CD4-positive, alpha-beta T cell (primary cell): ENCODE measurements at regions not wholly inside any gene's neighbourhood (a gene's known extent, or its start where the extent isn't known, plus 50 kb on each side); places are given as distances from the start of the nearest gene placed in this dataset.

Experiments
- ATAC-seq: fragments of 200-7000 bp; cut with Tn5 transposase; one replicate; pipeline ENCODE4 v1.10.0; 2022; ENCODE audit warnings: mild to moderate bottlenecking; ENCODE audit not compliant: poor library complexity
- CTCF ChIA-PET: fragments of 350-600 bp; sonication (Branson Sonifier 250); formaldehyde crosslinking; loops from one replicate; lab custom pipeline; 2021; ENCODE audit warnings: antibody characterized with exemption, inconsistent platforms; lab: Charles Lee
- POLR2A ChIA-PET: fragments of 350-600 bp; sonication (Branson Sonifier 250); formaldehyde crosslinking; loops from one replicate; lab custom pipeline; 2021; ENCODE audit warnings: antibody characterized with exemption, inconsistent platforms; lab: Charles Lee
- DNase-seq, 14 experiments: peaks; one replicate each; pipeline ENCODE4 v3.0.0-alpha.2; 2013 to 2020; ENCODE audit warnings: mixed read lengths in 2 of 14
- H3K27ac ChIP-seq, 2 donors: one replicate each; pipeline versions ENCODE4 v1.5.1 to v1.7.0; 2013; ENCODE audit warnings: low read length in 2 of 2, low read depth in 1 of 2, mild to moderate bottlenecking in 1 of 2
- H3K27me3 ChIP-seq, 2 experiments: 1 replicate in 1 of 2; 2 replicates in 1 of 2; pipeline versions ENCODE4 v1.6.1 to v1.7.0; 2013; ENCODE audit warnings: low read length in 2 of 2, control low read depth in 1 of 2, mild to moderate bottlenecking in 1 of 2, moderate library complexity in 1 of 2; ENCODE audit not compliant: insufficient read depth in 2 of 2, control insufficient read depth in 1 of 2
- H3K36me3 ChIP-seq: one replicate; pipeline ENCODE4 v1.6.1; 2013; ENCODE audit warnings: low read length, control low read depth; ENCODE audit not compliant: insufficient read depth
- H3K4me1 ChIP-seq: one replicate; pipeline ENCODE4 v1.6.1; 2013; ENCODE audit warnings: low read length, control low read depth; ENCODE audit not compliant: insufficient read depth
- H3K4me3 ChIP-seq: one replicate; pipeline ENCODE4 v1.5.1; 2013; ENCODE audit warnings: mild to moderate bottlenecking, low read length, moderate library complexity
- H3K9me3 ChIP-seq, 2 experiments: 1 replicate in 1 of 2; 2 replicates in 1 of 2; pipeline versions ENCODE4 v1.6.1 to v1.7.0; 2013; ENCODE audit warnings: low read length in 2 of 2, mild to moderate bottlenecking in 2 of 2, control low read depth in 1 of 2, moderate library complexity in 1 of 2; ENCODE audit not compliant: control insufficient read depth in 1 of 2, insufficient read depth in 1 of 2
- H3K27ac Mint-ChIP-seq: one replicate; pipeline ENCODE4 v1.8.0; 2020; ENCODE audit warnings: mixed read lengths
- H3K27me3 Mint-ChIP-seq: one replicate; pipeline ENCODE4 v1.8.0; 2021; ENCODE audit warnings: mixed read lengths
- H3K36me3 Mint-ChIP-seq: one replicate; pipeline ENCODE4 v1.8.0; 2021; ENCODE audit warnings: low read depth, mixed read lengths
- H3K4me1 Mint-ChIP-seq: one replicate; pipeline ENCODE4 v1.8.0; 2021; ENCODE audit warnings: low read depth, mixed read lengths
- H3K4me3 Mint-ChIP-seq: one replicate; pipeline ENCODE4 v1.8.0; 2020; ENCODE audit warnings: mild to moderate bottlenecking, mixed read lengths
- H3K9me3 Mint-ChIP-seq: one replicate; pipeline ENCODE4 v1.8.0; 2020; ENCODE audit warnings: mixed read lengths
- CTCF ChIP-seq: fragments of 200-600 bp; IDR thresholded peaks from one replicate; pipeline ENCODE4 v1.8.0; 2022; ENCODE audit warnings: antibody characterized with exemption, mild to moderate bottlenecking
- intact Hi-C, 2 experiments: fragments of 100-400 bp; cut with DNase I in 1 of 2; cut with micrococcal nuclease in 1 of 2; formaldehyde crosslinking; loops; one replicate each; pipeline versions ENCODE4 v1.15.1 to v1.9.0; 2023 to 2025; cut with DNase I, micrococcal nuclease

GRCh38 chr3:56876916-56877315 lies 75.2 kb upstream of the ARHGEF3 start:
- ChIA-PET CTCF (no interaction called here), POLR2A (interaction anchor here (0.8 to 1.9 kb wide), 11 partner anchors 8 to 105 kb away, joined by 3 to 10 read pairs (median 4); no protein-coding TSS in a partner anchor)
- peaks cover 15% of the 10 kb centered on the region for H3K36me3 ChIP-seq
- peaks cover 34% of the 10 kb centered on the region for H3K36me3 Mint-ChIP-seq
- no peak overlapping the region for H3K4me3 Mint-ChIP-seq
- no peaks in the 10 kb centered on the region for H3K9me3 Mint-ChIP-seq
- H3K4me3 ChIP-seq: no peak overlapping the region
- intact Hi-C loops: loop anchor here in 1 of 2 experiments (5.0 kb wide), 1 partner anchor 40 kb away; no protein-coding TSS in a partner anchor
- H3K27ac Mint-ChIP-seq: peak overlapping the region; percentile 75
- no peak for TF ChIP-seq CTCF
- no peak for ATAC-seq
- H3K4me1 Mint-ChIP-seq: peaks cover 77% of the 10 kb centered on the region
- DNase-seq: no peak
- no peak overlapping the region for H3K27ac ChIP-seq
- H3K27me3 ChIP-seq: no peaks in the 10 kb centered on the region
- H3K27me3 Mint-ChIP-seq: no peaks in the 10 kb centered on the region
- H3K9me3 ChIP-seq: no peaks in the 10 kb centered on the region
- peaks cover 37% of the 10 kb centered on the region for H3K4me1 ChIP-seq

GRCh38 chr3:56874269-56874668 lies 72.5 kb upstream of the ARHGEF3 start:
- no peaks in the 10 kb centered on the region for H3K9me3 Mint-ChIP-seq
- peaks cover 37% of the 10 kb centered on the region for H3K4me1 ChIP-seq
- POLR2A ChIA-PET: interaction anchor here (0.6 kb wide), 1 partner anchor 105 kb away, joined by 3 read pairs; no protein-coding TSS in a partner anchor

GRCh38 chr3:56870436-56870835 lies 68.7 kb upstream of the ARHGEF3 start:
- Histone ChIP-seq H3K27ac (no peak overlapping the region), H3K36me3 (no peaks in the 10 kb centered on the region), H3K4me1 (peaks cover 14% of the 10 kb centered on the region), H3K9me3 (no peaks in the 10 kb centered on the region), H3K27me3 (no peaks in the 10 kb centered on the region), H3K4me3 (no peak overlapping the region)
- Mint-ChIP-seq H3K4me1 (peaks cover 60% of the 10 kb centered on the region), H3K9me3 (no peaks in the 10 kb centered on the region), H3K27me3 (no peaks in the 10 kb centered on the region), H3K4me3 (no peak overlapping the region), H3K27ac (no peak overlapping the region), H3K36me3 (no peaks in the 10 kb centered on the region)
- ATAC-seq (no peak), DNase-seq (no peak)
- POLR2A ChIA-PET: no interaction called here
- no peak for TF ChIP-seq CTCF
- CTCF ChIA-PET: no interaction called here
- intact Hi-C loops: no loop called here

More at GRCh38 chr3:56874269-56874668, 72.5 kb upstream of the ARHGEF3 start:
- H3K27ac ChIP-seq: no peak overlapping the region
- H3K36me3 Mint-ChIP-seq: peaks cover 7% of the 10 kb centered on the region
- intact Hi-C loops: no loop called here
- no peaks in the 10 kb centered on the region for H3K27me3 ChIP-seq
- H3K27me3 Mint-ChIP-seq: no peaks in the 10 kb centered on the region
- no peak overlapping the region for H3K27ac Mint-ChIP-seq
- ATAC-seq (no peak), DNase-seq (no peak)
- no peak for TF ChIP-seq CTCF
- CTCF ChIA-PET: no interaction called here
- no peak overlapping the region for H3K4me3 Mint-ChIP-seq
- no peaks in the 10 kb centered on the region for H3K36me3 ChIP-seq
- peaks cover 70% of the 10 kb centered on the region for H3K4me1 Mint-ChIP-seq
- H3K9me3 ChIP-seq: no peaks in the 10 kb centered on the region
- H3K4me3 ChIP-seq: no peak overlapping the region
